ENCODE measurements at regions not wholly inside any gene's neighbourhood (a gene's known extent, or its start where the extent isn't known, plus 50 kb on each side); places are given as distances from the start of the nearest gene placed in this dataset.

GRCh38 chr2:212945526-212945925 lies 205.9 kb downstream of the IKZF2 start:
- DNase-seq, result no peak

GRCh38 chr2:212943351-212943750 lies 208.1 kb downstream of the IKZF2 start:
- no peak for DNase-seq

GRCh38 chr2:212941361-212941760 lies 210.1 kb downstream of the IKZF2 start:
- DNase-seq, result no peak

- peak; percentile 89 for DNase-seq
Observed at GRCh38 chr2:212940816-212941215, 210.6 kb downstream of the IKZF2 start.

GRCh38 chr2:212939777-212940531 lies 211.5 kb downstream of the IKZF2 start:
- DNase-seq, result peak; percentile 93

GRCh38 chr2:212938144-212938793 lies 213.1 kb downstream of the IKZF2 start:
- DNase-seq, result no peak

- DNase-seq, result no peak
Observed at GRCh38 chr2:212936572-212936971, 214.8 kb downstream of the IKZF2 start.

- DNase-seq, result no peak
Observed at GRCh38 chr2:212935752-212936151, 215.7 kb downstream of the IKZF2 start.

GRCh38 chr2:212931271-212931670 lies 220.1 kb downstream of the IKZF2 start:
- no peak for DNase-seq

- DNase-seq, result no peak
Observed at GRCh38 chr2:212930556-212931260, 220.7 kb downstream of the IKZF2 start.

GRCh38 chr2:212929971-212930370 lies 221.4 kb downstream of the IKZF2 start:
- DNase-seq, result no peak

- no peak for DNase-seq
Observed at GRCh38 chr2:212929116-212929515, 222.3 kb downstream of the IKZF2 start.

- DNase-seq, result no peak
Observed at GRCh38 chr2:212928681-212929080, 222.7 kb downstream of the IKZF2 start.

GRCh38 chr2:212926940-212927339 lies 224.5 kb downstream of the IKZF2 start:
- DNase-seq, result no peak

GRCh38 chr2:212923393-212923792 lies 228.0 kb downstream of the IKZF2 start:
- DNase-seq, result no peak

GRCh38 chr2:212922701-212923100 lies 228.7 kb downstream of the IKZF2 start:
- no peak for DNase-seq

- no peak for DNase-seq
Observed at GRCh38 chr2:212921711-212922110, 229.7 kb downstream of the IKZF2 start.

- DNase-seq, result no peak
Observed at GRCh38 chr2:212921061-212921460, 230.4 kb downstream of the IKZF2 start.

GRCh38 chr2:212919238-212919637 lies 232.2 kb downstream of the IKZF2 start:
- peak; percentile 0 for DNase-seq

- no peak for DNase-seq
Observed at GRCh38 chr2:212918336-212918735, 233.1 kb downstream of the IKZF2 start.

GRCh38 chr2:212915121-212915782 lies 236.2 kb downstream of the IKZF2 start:
- no peak for DNase-seq

GRCh38 chr2:212914392-212914791 lies 237.0 kb downstream of the IKZF2 start:
- no peak for DNase-seq

- DNase-seq, result no peak
Observed at GRCh38 chr2:212913640-212914306, 237.6 kb downstream of the IKZF2 start.
